MM.1S (cell line): ENCODE measurements at regions not wholly inside any gene's neighbourhood (a gene's known extent, or its start where the extent isn't known, plus 50 kb on each side); places are given as distances from the start of the nearest gene placed in this dataset.
A peak's percentile ranks its signal among the peaks of the same experiment; 100 is the strongest.

Experiments used
- DNase-seq: peaks from one replicate; pipeline ENCODE4 v3.0.0-alpha.2; 2015
- H2AFZ ChIP-seq: fragments of 300-600 bp; sonication (generic); 2 replicates; pipeline ENCODE4 v1.6.0; 2016; ENCODE audit warnings: antibody characterized with exemption, low read length
- H3F3A ChIP-seq: fragments of 300-600 bp; sonication (generic); 2 replicates; pipeline ENCODE4 v1.6.1; 2016; ENCODE audit warnings: mild to moderate bottlenecking, antibody characterized with exemption, low read length, moderate library complexity, mixed read lengths; ENCODE audit not compliant: insufficient read depth
- H3K27ac ChIP-seq: fragments of 300-600 bp; sonication (generic); 2 replicates; pipeline ENCODE4 v1.5.1; 2016; ENCODE audit warnings: mild to moderate bottlenecking, low read length
- H3K27me3 ChIP-seq: fragments of 300-600 bp; sonication (generic); replicated peaks from 2 replicates; pipeline ENCODE4 v1.6.0; 2016; ENCODE audit warnings: low read length; ENCODE audit not compliant: insufficient read depth
- H3K36me3 ChIP-seq: fragments of 300-600 bp; sonication (generic); replicated peaks from 2 replicates; pipeline ENCODE4 v1.6.1; 2016; ENCODE audit warnings: mild to moderate bottlenecking, low read length, mixed read lengths; ENCODE audit not compliant: insufficient read depth
- H3K4me1 ChIP-seq: fragments of 300-600 bp; sonication (generic); 2 replicates; pipeline ENCODE4 v1.6.1; 2016; ENCODE audit warnings: low read length, mixed read lengths
- H3K4me2 ChIP-seq: fragments of 300-600 bp; sonication (generic); 2 replicates; pipeline ENCODE4 v1.6.0; 2016; ENCODE audit warnings: low read depth, low read length
- H3K4me3 ChIP-seq: fragments of 300-600 bp; sonication (generic); 2 replicates; pipeline ENCODE4 v1.5.1; 2016; ENCODE audit warnings: low read length, mixed read lengths
- H3K79me2 ChIP-seq: fragments of 300-600 bp; sonication (generic); 2 replicates; pipeline ENCODE4 v1.6.1; 2016; ENCODE audit warnings: mixed run types, low read length, mixed read lengths
- H3K9ac ChIP-seq: fragments of 300-600 bp; sonication (generic); 2 replicates; pipeline ENCODE4 v1.6.1; 2016; ENCODE audit warnings: low read length, mixed read lengths
- H3K9me2 ChIP-seq: fragments of 300-600 bp; sonication (generic); replicated peaks from 2 replicates; pipeline ENCODE4 v1.6.1; 2016; ENCODE audit warnings: mild to moderate bottlenecking, low read length, mixed read lengths; ENCODE audit not compliant: insufficient read depth
- H3K9me3 ChIP-seq: fragments of 300-600 bp; sonication (generic); replicated peaks from 2 replicates; pipeline ENCODE4 v1.6.1; 2016; ENCODE audit warnings: mild to moderate bottlenecking, low read length, mixed read lengths; ENCODE audit not compliant: insufficient read depth
- H4K20me1 ChIP-seq: fragments of 300-600 bp; sonication (generic); 2 replicates; pipeline ENCODE4 v1.6.1; 2016; ENCODE audit warnings: mild to moderate bottlenecking, low read length, moderate library complexity, mixed read lengths; ENCODE audit not compliant: insufficient read depth
- EZH2 ChIP-seq: fragments of 300-600 bp; sonication (generic); optimal IDR thresholded peaks from 2 replicates; pipeline ENCODE3; 2017; ENCODE audit warnings: low read depth, mild to moderate bottlenecking, antibody characterized with exemption, low read length, mixed read lengths
- EZH2phosphoT487 ChIP-seq: fragments of 300-600 bp; sonication (generic); IDR thresholded peaks from 2 replicates; pipeline ENCODE4 v1.6.1; 2018; ENCODE audit warnings: antibody characterized with exemption, low read length
- TF ChIP-seq, protein P1 (sequence below): fragments of 300-600 bp; sonication (generic); IDR thresholded peaks from 2 replicates; pipeline ENCODE4 v1.5.1; 2016; ENCODE audit warnings: antibody characterized with exemption, low read length, mixed read lengths

DNA sequence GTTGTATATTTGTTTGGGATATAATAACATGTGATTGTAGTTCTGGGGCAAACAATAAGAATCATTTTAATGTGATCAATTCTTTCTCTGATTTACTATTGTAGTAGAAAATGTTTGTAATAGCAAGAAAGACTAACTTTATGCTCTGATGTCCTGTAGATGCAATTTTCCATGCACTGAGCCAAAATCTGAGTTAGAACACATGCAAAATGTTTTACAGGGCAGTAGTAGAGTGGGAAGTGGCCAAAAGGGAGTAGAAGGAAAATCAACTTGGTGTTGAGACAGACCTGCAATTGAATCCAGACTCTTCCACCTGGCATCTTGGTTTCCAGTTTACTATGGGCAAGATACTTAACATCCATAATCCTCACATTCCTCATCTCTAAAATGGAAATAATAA is 93.5 kb upstream of the BMP5 start:
- H3K9me3 ChIP-seq = no peaks in the 10 kb centered on the region
- H3K36me3 ChIP-seq = no peaks in the 10 kb centered on the region
- TF ChIP-seq EZH2phosphoT487 = no peak
- TF ChIP-seq, protein P1, sequence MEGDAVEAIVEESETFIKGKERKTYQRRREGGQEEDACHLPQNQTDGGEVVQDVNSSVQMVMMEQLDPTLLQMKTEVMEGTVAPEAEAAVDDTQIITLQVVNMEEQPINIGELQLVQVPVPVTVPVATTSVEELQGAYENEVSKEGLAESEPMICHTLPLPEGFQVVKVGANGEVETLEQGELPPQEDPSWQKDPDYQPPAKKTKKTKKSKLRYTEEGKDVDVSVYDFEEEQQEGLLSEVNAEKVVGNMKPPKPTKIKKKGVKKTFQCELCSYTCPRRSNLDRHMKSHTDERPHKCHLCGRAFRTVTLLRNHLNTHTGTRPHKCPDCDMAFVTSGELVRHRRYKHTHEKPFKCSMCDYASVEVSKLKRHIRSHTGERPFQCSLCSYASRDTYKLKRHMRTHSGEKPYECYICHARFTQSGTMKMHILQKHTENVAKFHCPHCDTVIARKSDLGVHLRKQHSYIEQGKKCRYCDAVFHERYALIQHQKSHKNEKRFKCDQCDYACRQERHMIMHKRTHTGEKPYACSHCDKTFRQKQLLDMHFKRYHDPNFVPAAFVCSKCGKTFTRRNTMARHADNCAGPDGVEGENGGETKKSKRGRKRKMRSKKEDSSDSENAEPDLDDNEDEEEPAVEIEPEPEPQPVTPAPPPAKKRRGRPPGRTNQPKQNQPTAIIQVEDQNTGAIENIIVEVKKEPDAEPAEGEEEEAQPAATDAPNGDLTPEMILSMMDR = no peak
- TF ChIP-seq EZH2 = no peak
- no peak overlapping the region for H3K4me2 ChIP-seq
- no peak overlapping the region for H3K9ac ChIP-seq
- H4K20me1 ChIP-seq = no peaks in the 10 kb centered on the region
- H3K9me2 ChIP-seq = no peaks in the 10 kb centered on the region
- H3K4me1 ChIP-seq = no peaks in the 10 kb centered on the region
- H3K79me2 ChIP-seq = no peaks in the 10 kb centered on the region
- H2AFZ ChIP-seq = no peak overlapping the region
- DNase-seq = no peak
- H3K27ac ChIP-seq = no peak overlapping the region
- H3K27me3 ChIP-seq = no peaks in the 10 kb centered on the region
- H3K4me3 ChIP-seq = no peak overlapping the region
- no peaks in the 10 kb centered on the region for H3F3A ChIP-seq

DNA sequence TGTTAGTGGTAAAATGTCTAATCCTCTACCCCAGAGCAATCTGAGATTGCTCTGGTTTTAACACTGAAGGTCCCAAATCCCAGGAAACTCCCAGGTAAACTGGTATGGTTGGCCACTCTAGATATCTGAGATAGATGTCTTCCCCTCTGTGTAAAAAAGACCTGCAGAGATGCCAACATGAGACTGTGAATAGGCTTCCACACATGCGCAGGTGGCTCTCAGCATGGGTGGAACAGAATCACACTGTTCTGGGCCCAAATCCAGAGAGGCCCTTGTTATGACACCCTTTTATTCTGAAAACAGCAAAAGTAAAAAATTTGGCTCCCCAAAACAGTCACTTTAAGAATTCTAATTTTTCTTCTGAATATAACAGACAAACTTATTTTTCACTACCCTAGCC is 88.7 kb upstream of the BMP5 start:
- TF ChIP-seq EZH2 (no peak), EZH2phosphoT487 (no peak)
- TF ChIP-seq, protein P1 = no peak
- no peaks in the 10 kb centered on the region for H3K27me3 ChIP-seq
- H2AFZ ChIP-seq = no peak overlapping the region
- no peak overlapping the region for H3K4me3 ChIP-seq
- DNase-seq = no peak
- no peaks in the 10 kb centered on the region for H4K20me1 ChIP-seq
- no peaks in the 10 kb centered on the region for H3F3A ChIP-seq
- H3K79me2 ChIP-seq = no peaks in the 10 kb centered on the region
- no peaks in the 10 kb centered on the region for H3K9me3 ChIP-seq
- no peak overlapping the region for H3K4me2 ChIP-seq
- H3K9ac ChIP-seq = no peak overlapping the region
- no peaks in the 10 kb centered on the region for H3K4me1 ChIP-seq
- no peak overlapping the region for H3K27ac ChIP-seq
- H3K36me3 ChIP-seq = no peaks in the 10 kb centered on the region
- no peaks in the 10 kb centered on the region for H3K9me2 ChIP-seq

DNA sequence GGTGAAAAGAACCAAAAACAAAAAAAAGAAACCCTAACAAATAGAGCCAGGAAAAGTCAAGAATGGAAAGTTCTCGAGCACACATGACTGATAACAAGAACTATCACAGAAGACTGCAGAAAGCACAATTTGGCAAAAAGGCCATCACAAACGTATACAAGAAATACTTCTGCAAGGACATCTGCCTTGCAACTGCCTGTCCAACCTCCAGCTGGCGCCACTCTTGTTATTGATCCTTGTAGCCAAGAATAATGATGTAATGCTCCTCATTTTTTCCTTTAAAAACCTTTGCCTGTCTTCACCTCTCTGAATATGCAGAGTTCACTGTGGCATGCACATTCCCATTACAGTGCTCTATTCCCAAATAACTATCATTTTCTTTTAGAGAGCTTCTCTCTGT is 87.9 kb upstream of the BMP5 start:
- H3K36me3 ChIP-seq = no peaks in the 10 kb centered on the region
- H3K79me2 ChIP-seq = no peaks in the 10 kb centered on the region
- H2AFZ ChIP-seq = no peak overlapping the region
- H3K27me3 ChIP-seq = no peaks in the 10 kb centered on the region
- H3K9me3 ChIP-seq = no peaks in the 10 kb centered on the region
- no peak overlapping the region for H3K27ac ChIP-seq
- no peaks in the 10 kb centered on the region for H3K9me2 ChIP-seq
- no peak overlapping the region for H3K4me3 ChIP-seq
- DNase-seq = no peak
- TF ChIP-seq EZH2 (no peak), EZH2phosphoT487 (no peak)
- TF ChIP-seq, protein P1 = 0 out of 2 replicates have a peak, but pooled peaks have one; percentile 11
- no peaks in the 10 kb centered on the region for H3K4me1 ChIP-seq
- H3F3A ChIP-seq = no peaks in the 10 kb centered on the region
- H4K20me1 ChIP-seq = no peaks in the 10 kb centered on the region
- no peak overlapping the region for H3K4me2 ChIP-seq
- no peak overlapping the region for H3K9ac ChIP-seq
